Activated CD8-positive, alpha-beta T cell treated with anti-CD3 and anti-CD28 coated beads for 36 hours (primary cell): ENCODE measurements at regions not wholly inside any gene's neighbourhood (a gene's known extent, or its start where the extent isn't known, plus 50 kb on each side); places are given as distances from the start of the nearest gene placed in this dataset.

ENCODE experiments used
- ATAC-seq: fragments of 200-7000 bp; cut with Tn5 transposase; one replicate; pipeline ENCODE4 v1.10.0; 2021; ENCODE audit warnings: mild to moderate bottlenecking, moderate library complexity
- CTCF ChIA-PET: fragments of 350-600 bp; sonication (Branson Sonifier 250); formaldehyde crosslinking; loops from one replicate; lab custom pipeline; 2021; ENCODE audit warnings: antibody characterized with exemption; lab: Charles Lee
- POLR2A ChIA-PET: fragments of 350-600 bp; sonication (Branson Sonifier 250); formaldehyde crosslinking; loops from one replicate; lab custom pipeline; 2021; ENCODE audit warnings: antibody characterized with exemption; lab: Charles Lee
- DNase-seq: peaks from one replicate; pipeline ENCODE4 v3.0.0-alpha.2; 2020
- H3K27ac Mint-ChIP-seq: one replicate; pipeline ENCODE4 v1.8.0; 2021; ENCODE audit warnings: mild to moderate bottlenecking, mixed read lengths
- H3K27me3 Mint-ChIP-seq: one replicate; pipeline ENCODE4 v1.8.0; 2021; ENCODE audit warnings: mixed read lengths
- H3K36me3 Mint-ChIP-seq: one replicate; pipeline ENCODE4 v1.8.0; 2021; ENCODE audit warnings: low read depth, mixed read lengths
- H3K4me1 Mint-ChIP-seq: one replicate; pipeline ENCODE4 v1.8.0; 2021; ENCODE audit warnings: low read depth, mixed read lengths
- H3K4me3 Mint-ChIP-seq: one replicate; pipeline ENCODE4 v1.8.0; 2021; ENCODE audit warnings: mild to moderate bottlenecking, moderate library complexity, mixed read lengths
- H3K9me3 Mint-ChIP-seq: one replicate; pipeline ENCODE4 v1.8.0; 2021; ENCODE audit warnings: mixed read lengths
- CTCF ChIP-seq: fragments of 200-600 bp; IDR thresholded peaks from one replicate; pipeline ENCODE4 v1.8.0; 2022; ENCODE audit warnings: antibody characterized with exemption, mild to moderate bottlenecking
- intact Hi-C: fragments of 100-400 bp; cut with micrococcal nuclease; formaldehyde crosslinking; loops from one replicate; pipeline ENCODE4 v1.10.0; 2022

GRCh38 chr6:22145823-22146677 lies 150.8 kb downstream of the PRL start:
- TF ChIP-seq CTCF: no peak
- Mint-ChIP-seq H3K4me1 (peaks cover 33% of the 10 kb centered on the region), H3K36me3 (no peaks in the 10 kb centered on the region), H3K27me3 (peaks cover 41% of the 10 kb centered on the region), H3K4me3 (peak overlapping the region; percentile 73), H3K27ac (peak overlapping the region; percentile 34), H3K9me3 (no peaks in the 10 kb centered on the region)
- CTCF ChIA-PET: interaction anchor here (1.1 kb wide), 1 partner anchor 233 kb away, joined by 3 read pairs; no protein-coding TSS in a partner anchor
- intact Hi-C loops: no loop called here
- POLR2A ChIA-PET: interaction anchor here (0.6 kb wide), 1 partner anchor 77 kb away, joined by 3 read pairs; no protein-coding TSS in a partner anchor
- ATAC-seq: no peak
- DNase-seq: peak; percentile 6

- H3K27me3 Mint-ChIP-seq: peaks cover 41% of the 10 kb centered on the region
- ChIA-PET CTCF (interaction anchor here (1.1 kb wide), 1 partner anchor 234 kb away, joined by 3 read pairs; no protein-coding TSS in a partner anchor), POLR2A (interaction anchor here (0.6 kb wide), 1 partner anchor 78 kb away, joined by 3 read pairs; no protein-coding TSS in a partner anchor)
- H3K9me3 Mint-ChIP-seq: no peaks in the 10 kb centered on the region
- no peak for DNase-seq
- no peak for TF ChIP-seq CTCF
- peak overlapping the region; percentile 25 for H3K27ac Mint-ChIP-seq
- intact Hi-C loops: no loop called here
- no peak for ATAC-seq
- H3K4me3 Mint-ChIP-seq: peak overlapping the region; percentile 73
- peaks cover 27% of the 10 kb centered on the region for H3K4me1 Mint-ChIP-seq
- H3K36me3 Mint-ChIP-seq: no peaks in the 10 kb centered on the region
These were observed 150.2 kb downstream of the PRL start for GRCh38 chr6:22146678-22146930.

DNA sequence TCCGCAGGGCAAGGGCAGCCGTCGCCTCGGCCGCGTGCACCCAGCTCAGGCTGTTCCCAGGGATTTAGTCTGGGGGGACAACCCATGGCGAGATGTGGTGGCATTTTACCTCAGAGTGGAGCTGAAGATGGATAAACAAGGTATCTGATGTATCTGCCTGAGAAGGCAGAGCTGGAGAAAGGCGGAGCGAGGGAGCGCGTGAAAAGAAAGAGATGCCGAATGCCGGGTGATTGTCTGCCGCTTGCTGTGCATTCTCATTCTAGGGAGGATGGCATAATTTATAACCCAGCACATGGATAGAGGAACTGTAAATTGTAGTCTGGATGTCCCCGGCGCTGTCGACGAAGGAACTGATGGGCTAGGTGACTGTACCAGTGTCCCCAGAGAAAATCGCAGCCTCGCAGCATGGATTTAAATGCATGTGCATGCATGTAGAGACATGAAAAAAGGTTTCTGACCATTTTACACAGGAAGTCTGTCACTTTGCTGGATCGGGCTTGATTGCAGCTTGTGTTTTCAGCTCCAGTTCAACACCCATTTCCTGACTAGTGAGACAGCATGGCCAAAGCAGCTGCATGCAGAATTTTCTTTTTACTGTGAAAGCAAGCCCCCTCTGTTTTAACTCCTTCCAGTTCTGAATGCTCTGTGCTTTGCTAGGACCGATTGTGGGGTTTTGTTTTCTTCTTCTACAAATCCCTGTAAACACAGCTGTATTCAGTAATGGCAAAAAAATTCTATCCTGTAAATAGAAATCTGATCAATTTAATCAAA lies 149.7 kb downstream of the PRL start:
- DNase-seq (peak; percentile 12), ATAC-seq (no peak)
- H3K9me3 Mint-ChIP-seq: no peaks in the 10 kb centered on the region
- ChIA-PET CTCF (interaction anchor here (1.1 kb wide), 1 partner anchor 234 kb away, joined by 3 read pairs; no protein-coding TSS in a partner anchor), POLR2A (interaction anchor here (0.6 kb wide), 1 partner anchor 78 kb away, joined by 3 read pairs; no protein-coding TSS in a partner anchor)
- no peak for TF ChIP-seq CTCF
- H3K27me3 Mint-ChIP-seq: peaks cover 41% of the 10 kb centered on the region
- peaks cover 26% of the 10 kb centered on the region for H3K4me1 Mint-ChIP-seq
- H3K4me3 Mint-ChIP-seq: peak overlapping the region; percentile 73
- intact Hi-C loops: no loop called here
- H3K36me3 Mint-ChIP-seq: no peaks in the 10 kb centered on the region
- H3K27ac Mint-ChIP-seq: peak overlapping the region; percentile 25

DNA sequence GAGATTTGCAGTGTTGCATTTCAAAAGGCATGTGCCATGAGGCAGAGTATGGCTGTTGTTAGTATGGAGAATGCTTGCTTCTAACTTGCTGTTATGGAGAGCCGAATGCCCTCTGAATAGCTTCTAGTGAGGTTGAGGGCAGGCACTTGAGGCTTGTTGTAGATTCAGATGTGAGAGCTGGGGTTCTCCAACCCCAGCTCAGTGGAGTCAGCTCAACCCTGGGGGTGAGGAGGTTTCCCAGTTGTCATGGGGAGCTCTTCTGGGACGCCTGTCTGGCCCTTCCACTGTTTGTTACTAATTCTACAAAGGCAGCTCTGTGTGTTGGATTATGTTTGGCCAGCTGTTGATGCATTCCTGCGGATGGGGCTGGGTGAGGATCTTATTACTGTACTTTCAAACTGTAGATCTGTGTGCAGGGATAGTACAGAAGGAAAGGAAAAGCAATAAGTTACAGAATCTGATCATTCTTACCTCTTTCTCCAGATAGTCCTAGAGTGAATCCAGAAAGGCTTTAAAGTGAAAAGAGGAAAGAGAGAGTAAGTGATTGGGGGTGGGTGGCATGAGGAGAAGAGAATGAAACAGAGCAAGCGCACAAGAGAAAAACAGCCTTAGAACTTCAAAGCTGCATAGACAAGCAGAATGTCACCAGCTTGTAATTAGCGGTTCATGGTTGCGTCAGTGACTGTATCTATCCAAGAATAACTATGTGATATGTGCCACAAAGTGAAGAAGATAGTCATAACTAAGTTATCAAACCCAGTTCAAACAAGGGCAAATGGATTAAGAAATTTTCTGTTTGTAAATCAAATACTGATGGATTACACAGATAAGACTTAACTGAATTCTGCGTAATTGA lies 148.7 kb downstream of the PRL start:
- no peak for TF ChIP-seq CTCF
- Mint-ChIP-seq H3K4me1 (peaks cover 26% of the 10 kb centered on the region), H3K9me3 (no peaks in the 10 kb centered on the region), H3K36me3 (no peaks in the 10 kb centered on the region), H3K4me3 (peak overlapping the region; percentile 73), H3K27ac (peak overlapping the region; percentile 7), H3K27me3 (peaks cover 42% of the 10 kb centered on the region)
- CTCF ChIA-PET: interaction anchor here (1.0 to 1.8 kb wide), 2 partner anchors 50 to 79 kb away, joined by 3 to 4 read pairs; no protein-coding TSS in a partner anchor
- ATAC-seq: peak; percentile 77
- peak; percentile 43 for DNase-seq
- POLR2A ChIA-PET: no interaction called here
- intact Hi-C loops: no loop called here
